Smooth muscle cell (in vitro differentiated cells): ENCODE measurements at regions not wholly inside any gene's neighbourhood (a gene's known extent, or its start where the extent isn't known, plus 50 kb on each side); places are given as distances from the start of the nearest gene placed in this dataset.

ENCODE experiments used
- DNase-seq: peaks from one replicate; lab custom pipeline; 2025; ENCODE audit not compliant: unreplicated experiment; lab: John Stamatoyannopoulos, UW
- H2AFZ ChIP-seq: fragments of 200-600 bp; sonication (generic); 2 replicates; pipeline ENCODE4 v1.6.0; 2016; ENCODE audit warnings: antibody characterized with exemption, low read depth, mild to moderate bottlenecking
- H3F3A ChIP-seq: fragments of 200-600 bp; sonication (generic); 2 replicates; pipeline ENCODE4 v1.6.0; 2017; ENCODE audit warnings: antibody characterized with exemption, low read depth
- H3K27ac ChIP-seq: fragments of 200-600 bp; sonication (generic); 2 replicates; pipeline ENCODE4 v1.5.1; 2016; ENCODE audit warnings: low read depth, mild to moderate bottlenecking
- H3K27me3 ChIP-seq: fragments of 200-600 bp; sonication (generic); 2 replicates; pipeline ENCODE4 v1.6.1; 2016; ENCODE audit warnings: low read depth, mild to moderate bottlenecking
- H3K36me3 ChIP-seq: fragments of 200-600 bp; sonication (generic); 2 replicates; pipeline ENCODE4 v1.5.1; 2016; ENCODE audit warnings: low read depth
- H3K4me1 ChIP-seq: fragments of 200-600 bp; sonication (generic); 2 replicates; pipeline ENCODE4 v1.5.1; 2016; ENCODE audit warnings: low read depth
- H3K4me2 ChIP-seq: fragments of 200-600 bp; sonication (generic); 2 replicates; pipeline ENCODE4 v1.6.0; 2016; ENCODE audit warnings: mild to moderate bottlenecking
- H3K4me3 ChIP-seq: fragments of 200-600 bp; sonication (generic); 2 replicates; pipeline ENCODE4 v1.5.1; 2016; ENCODE audit warnings: mild to moderate bottlenecking
- H3K79me2 ChIP-seq: fragments of 200-600 bp; sonication (generic); 2 replicates; pipeline ENCODE4 v1.6.0; 2016; ENCODE audit warnings: low read depth, mild to moderate bottlenecking
- H3K9ac ChIP-seq: fragments of 200-600 bp; sonication (generic); 2 replicates; pipeline ENCODE4 v1.6.0; 2016; ENCODE audit warnings: low read depth
- H3K9me3 ChIP-seq: fragments of 200-600 bp; sonication (generic); replicated peaks from 2 replicates; pipeline ENCODE4 v1.5.1; 2016; ENCODE audit warnings: low read depth
- H4K20me1 ChIP-seq: fragments of 200-600 bp; sonication (generic); 2 replicates; pipeline ENCODE4 v1.6.0; 2016; ENCODE audit warnings: low read depth
- CTCF ChIP-seq: fragments of 200-600 bp; sonication (generic); IDR thresholded peaks from 2 replicates; pipeline ENCODE4 v1.5.1; 2017; ENCODE audit warnings: borderline replicate concordance, mild to moderate bottlenecking, antibody characterized with exemption; ENCODE audit not compliant: insufficient read depth, poor library complexity, severe bottlenecking
- WGBS: methylation state at CpG from one replicate; pipeline ENCODE4 v1.1.7; 2016; ENCODE audit warnings: low lambda C conversion rate; 5-methylcytosine and 5-hydroxymethylcytosine counted together

DNA sequence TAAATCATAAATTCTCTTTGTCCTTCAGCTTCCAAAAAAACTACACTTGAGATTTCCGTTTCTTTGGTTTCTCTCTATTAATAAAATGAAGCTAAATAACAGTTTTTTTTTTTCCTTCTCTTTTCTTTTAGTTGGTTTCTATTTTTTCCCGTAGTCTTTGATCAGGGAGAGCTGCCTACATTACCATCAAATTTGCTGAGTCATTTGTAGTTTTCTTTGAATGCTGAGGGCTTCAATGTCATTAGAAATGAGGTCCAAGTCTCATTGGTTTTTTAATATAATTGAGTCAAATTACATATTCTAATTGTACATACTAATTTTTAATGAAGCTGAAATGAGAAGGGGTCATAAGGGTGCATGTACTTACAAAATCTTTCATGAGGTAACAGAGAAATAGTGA lies 550.2 kb downstream of the GBA3 start:
- TF ChIP-seq CTCF, result no peak
- H3K9ac ChIP-seq, result no peak overlapping the region
- no peaks in the 10 kb centered on the region for H4K20me1 ChIP-seq
- no peak overlapping the region for H2AFZ ChIP-seq
- no peak for DNase-seq
- 86% methylated on average over 2 of the region's 2 CpGs for WGBS
- H3K36me3 ChIP-seq, result no peaks in the 10 kb centered on the region
- no peaks in the 10 kb centered on the region for H3K27me3 ChIP-seq
- H3K9me3 ChIP-seq, result no peaks in the 10 kb centered on the region
- H3K4me3 ChIP-seq, result no peak overlapping the region
- H3K79me2 ChIP-seq, result no peaks in the 10 kb centered on the region
- no peak overlapping the region for H3K4me2 ChIP-seq
- H3F3A ChIP-seq, result no peaks in the 10 kb centered on the region
- no peaks in the 10 kb centered on the region for H3K4me1 ChIP-seq
- H3K27ac ChIP-seq, result no peak overlapping the region

- no peak for TF ChIP-seq CTCF
- 98% methylated on average over 5 of the region's 5 CpGs for WGBS
- Histone ChIP-seq H3K27me3 (no peaks in the 10 kb centered on the region), H3K4me3 (no peak overlapping the region), H3K9me3 (no peaks in the 10 kb centered on the region), H3K79me2 (no peaks in the 10 kb centered on the region), H3K27ac (no peak overlapping the region), H3K4me2 (no peak overlapping the region), H3K9ac (no peak overlapping the region), H3K4me1 (peaks cover under 1% of the 10 kb centered on the region), H3K36me3 (no peaks in the 10 kb centered on the region), H2AFZ (no peak overlapping the region), H3F3A (no peaks in the 10 kb centered on the region), H4K20me1 (no peaks in the 10 kb centered on the region)
- DNase-seq, result no peak
Measured at GRCh38 chr4:23241408-23241807, 548.7 kb downstream of the GBA3 start.

DNA sequence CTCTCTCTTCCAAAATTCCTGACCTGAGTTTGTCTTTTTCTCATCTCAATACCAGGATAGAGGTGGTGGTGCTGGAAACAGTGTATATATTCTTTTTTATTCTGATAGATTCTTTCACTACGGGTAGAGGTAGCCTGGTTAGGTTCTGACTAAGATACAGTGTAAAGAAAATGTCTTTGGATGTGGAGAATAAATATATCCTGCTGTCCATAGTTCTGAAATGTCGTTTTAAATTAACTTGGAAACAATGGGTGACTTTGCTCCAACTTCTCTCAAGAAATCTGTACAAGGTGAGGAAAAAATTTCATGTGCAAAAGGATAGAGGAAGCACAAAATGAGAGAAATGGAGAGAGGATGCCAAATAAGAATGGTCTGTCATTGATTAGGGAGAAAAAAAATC lies 546.1 kb downstream of the GBA3 start:
- TF ChIP-seq CTCF, result no peak
- Histone ChIP-seq H3K4me1 (peaks cover 8% of the 10 kb centered on the region), H3F3A (no peaks in the 10 kb centered on the region), H3K4me3 (no peak overlapping the region), H2AFZ (no peak overlapping the region), H3K79me2 (no peaks in the 10 kb centered on the region), H3K27me3 (no peaks in the 10 kb centered on the region), H3K27ac (no peak overlapping the region), H4K20me1 (no peaks in the 10 kb centered on the region), H3K9ac (no peak overlapping the region), H3K36me3 (no peaks in the 10 kb centered on the region), H3K4me2 (no peak overlapping the region), H3K9me3 (no peaks in the 10 kb centered on the region)
- DNase-seq, result no peak
- WGBS, result 84% methylated on average over 2 of the region's 2 CpGs

DNA sequence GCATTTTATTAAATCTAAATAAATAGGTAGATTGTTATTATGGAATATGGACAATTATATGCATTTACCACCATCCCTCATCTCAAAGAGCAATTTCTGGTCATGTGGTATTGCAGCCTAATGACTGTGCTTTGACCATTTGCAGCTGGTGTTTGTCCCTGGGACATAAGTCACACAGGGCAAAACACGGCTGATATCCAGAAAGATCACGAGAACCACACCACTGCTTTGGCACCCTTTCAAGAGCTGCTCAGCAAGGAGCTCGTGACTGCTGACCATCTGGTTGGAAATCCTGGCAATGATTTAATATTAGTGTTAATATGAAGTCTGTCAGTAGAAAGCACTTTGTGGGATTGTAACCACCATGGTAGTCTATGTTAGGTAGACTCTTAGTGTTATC lies 545.0 kb downstream of the GBA3 start:
- no peak for TF ChIP-seq CTCF
- Histone ChIP-seq H2AFZ (no peak overlapping the region), H3K27me3 (no peaks in the 10 kb centered on the region), H3K27ac (no peak overlapping the region), H3K4me3 (no peak overlapping the region), H3K4me1 (peaks cover 8% of the 10 kb centered on the region), H4K20me1 (no peaks in the 10 kb centered on the region), H3K36me3 (no peaks in the 10 kb centered on the region), H3K4me2 (no peak overlapping the region), H3K79me2 (no peaks in the 10 kb centered on the region), H3F3A (no peaks in the 10 kb centered on the region), H3K9ac (no peak overlapping the region), H3K9me3 (no peaks in the 10 kb centered on the region)
- DNase-seq, result no peak
- WGBS, result 74% methylated on average over 3 of the region's 3 CpGs
